Lower leg skin (tissue), 3 donors: ENCODE measurements at regions not wholly inside any gene's neighbourhood (a gene's known extent, or its start where the extent isn't known, plus 50 kb on each side); places are given as distances from the start of the nearest gene placed in this dataset.

ENCODE experiments used
- POLR2A ChIP-seq, 2 donors: fragments of 450-650 bp; IDR thresholded peaks; one replicate each; pipeline ENCODE4 v1.6.1; 2016 to 2017; ENCODE audit warnings: antibody characterized with exemption in 2 of 2, mild to moderate bottlenecking in 1 of 2, moderate library complexity in 1 of 2
- TF ChIP-seq, protein P1 (sequence below), 3 donors: fragments of 450-650 bp; IDR thresholded peaks; one replicate each; pipeline ENCODE4 v1.5.1; 2016; ENCODE audit warnings: antibody characterized with exemption in 3 of 3, mild to moderate bottlenecking in 3 of 3, moderate library complexity in 2 of 3

DNA sequence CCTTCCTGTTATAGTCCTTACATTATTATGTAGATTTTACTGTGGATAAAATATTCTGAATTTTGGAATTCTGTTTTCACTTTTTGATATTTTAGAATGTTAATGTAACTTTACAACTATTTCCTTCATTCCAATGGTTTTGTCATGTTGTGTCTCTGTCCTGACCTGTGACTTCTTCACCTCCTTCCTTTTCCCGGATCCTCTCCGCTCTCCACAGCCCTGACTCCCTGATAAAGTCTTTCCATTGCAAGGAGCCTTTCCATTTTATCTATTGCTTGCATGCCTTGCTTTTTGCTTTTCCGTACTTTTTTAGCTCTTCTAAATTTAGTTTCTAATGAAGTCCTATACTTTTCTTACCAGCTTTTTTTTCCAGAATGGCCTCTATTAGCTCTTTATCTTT, 117.6 kb upstream of the ARRDC3 start:
- TF ChIP-seq, protein P1, sequence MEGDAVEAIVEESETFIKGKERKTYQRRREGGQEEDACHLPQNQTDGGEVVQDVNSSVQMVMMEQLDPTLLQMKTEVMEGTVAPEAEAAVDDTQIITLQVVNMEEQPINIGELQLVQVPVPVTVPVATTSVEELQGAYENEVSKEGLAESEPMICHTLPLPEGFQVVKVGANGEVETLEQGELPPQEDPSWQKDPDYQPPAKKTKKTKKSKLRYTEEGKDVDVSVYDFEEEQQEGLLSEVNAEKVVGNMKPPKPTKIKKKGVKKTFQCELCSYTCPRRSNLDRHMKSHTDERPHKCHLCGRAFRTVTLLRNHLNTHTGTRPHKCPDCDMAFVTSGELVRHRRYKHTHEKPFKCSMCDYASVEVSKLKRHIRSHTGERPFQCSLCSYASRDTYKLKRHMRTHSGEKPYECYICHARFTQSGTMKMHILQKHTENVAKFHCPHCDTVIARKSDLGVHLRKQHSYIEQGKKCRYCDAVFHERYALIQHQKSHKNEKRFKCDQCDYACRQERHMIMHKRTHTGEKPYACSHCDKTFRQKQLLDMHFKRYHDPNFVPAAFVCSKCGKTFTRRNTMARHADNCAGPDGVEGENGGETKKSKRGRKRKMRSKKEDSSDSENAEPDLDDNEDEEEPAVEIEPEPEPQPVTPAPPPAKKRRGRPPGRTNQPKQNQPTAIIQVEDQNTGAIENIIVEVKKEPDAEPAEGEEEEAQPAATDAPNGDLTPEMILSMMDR (IDR thresholded peaks at IDR 0.05), result no peak
- TF ChIP-seq POLR2A (IDR thresholded peaks at IDR 0.05), result no peak
